HEK293 (cell line): ENCODE measurements at regions not wholly inside any gene's neighbourhood (a gene's known extent, or its start where the extent isn't known, plus 50 kb on each side); places are given as distances from the start of the nearest gene placed in this dataset.

ENCODE experiments used
- CTCF ChIP-seq: fragments of 450-650 bp; formaldehyde crosslinking; IDR thresholded peaks from 2 replicates; pipeline ENCODE4 v1.5.1; 2016; ENCODE audit warnings: missing biosample characterization, missing genetic modification characterization
- KLF16 ChIP-seq: fragments of 450-650 bp; formaldehyde crosslinking; IDR thresholded peaks from 2 replicates; pipeline ENCODE4 v1.5.1; 2017; ENCODE audit warnings: missing biosample characterization, missing genetic modification characterization
- REST ChIP-seq: fragments of 450-650 bp; formaldehyde crosslinking; IDR thresholded peaks from 2 replicates; pipeline ENCODE4 v1.5.1; 2016; ENCODE audit warnings: missing biosample characterization, missing genetic modification characterization
- ZBTB20 ChIP-seq: fragments of 450-650 bp; formaldehyde crosslinking; IDR thresholded peaks from 2 replicates; pipeline ENCODE4 v1.5.1; 2016; ENCODE audit warnings: missing biosample characterization, missing genetic modification characterization
- ZEB2 ChIP-seq: fragments of 450-650 bp; formaldehyde crosslinking; IDR thresholded peaks from 2 replicates; pipeline ENCODE4 v1.5.1; 2016; ENCODE audit warnings: missing biosample characterization, missing genetic modification characterization
- ZFP3 ChIP-seq: fragments of 450-650 bp; formaldehyde crosslinking; IDR thresholded peaks from 2 replicates; pipeline ENCODE4 v1.5.1; 2016; ENCODE audit warnings: low read depth, missing biosample characterization, missing genetic modification characterization
- ZNF24 ChIP-seq: fragments of 450-650 bp; formaldehyde crosslinking; IDR thresholded peaks from 2 replicates; pipeline ENCODE4 v1.5.1; 2016; ENCODE audit warnings: missing biosample characterization, missing genetic modification characterization

- TF ChIP-seq ZNF24 (tag by site-specific recombination) (no peak), ZFP3 (tag by site-specific recombination) (no peak), ZEB2 (no peak), CTCF (tag by site-specific recombination) (no peak), ZBTB20 (tag by site-specific recombination) (no peak), KLF16 (no peak), REST (tag by site-specific recombination) (no peak)
Observed at GRCh38 chr2:200220251-200220650, 86.2 kb upstream of the SPATS2L start.
